ENCODE measurements at regions not wholly inside any gene's neighbourhood (a gene's known extent, or its start where the extent isn't known, plus 50 kb on each side); places are given as distances from the start of the nearest gene placed in this dataset.

GRCh38 chr13:32849369-32849768 lies 166.9 kb upstream of the KL start:
- Mint-ChIP-seq H3K4me3 (no peak overlapping the region), H3K27me3 (ENCODE audit: low read depth, poor library complexity) (peaks cover 6% of the 10 kb centered on the region)

GRCh38 chr13:32850316-32851052 lies 165.7 kb upstream of the KL start:
- peak; percentile 47 for DNase-seq
- peaks cover 69% of the 10 kb centered on the region for H3K4me1 Mint-ChIP-seq
- H3K27ac Mint-ChIP-seq = peak overlapping the region; percentile 82
- H3K9me3 Mint-ChIP-seq = peaks cover 10% of the 10 kb centered on the region
- no peak for TF ChIP-seq CTCF (IDR thresholded peaks at IDR 0.05)
- H3K36me3 Mint-ChIP-seq (ENCODE audit: low read depth) = no peaks in the 10 kb centered on the region
- H3K4me3 Mint-ChIP-seq = peak overlapping the region; percentile 19
- H3K27me3 Mint-ChIP-seq (ENCODE audit: low read depth, poor library complexity) = peaks cover 6% of the 10 kb centered on the region

More at GRCh38 chr13:32849369-32849768, 166.9 kb upstream of the KL start:
- H3K36me3 Mint-ChIP-seq (ENCODE audit: low read depth) = no peaks in the 10 kb centered on the region
- peaks cover 10% of the 10 kb centered on the region for H3K9me3 Mint-ChIP-seq
- H3K4me1 Mint-ChIP-seq = peaks cover 69% of the 10 kb centered on the region
- no peak overlapping the region for H3K27ac Mint-ChIP-seq
- TF ChIP-seq CTCF (IDR thresholded peaks at IDR 0.05) = no peak
- DNase-seq = no peak

- DNase-seq = no peak
- peaks cover 6% of the 10 kb centered on the region for H3K27me3 Mint-ChIP-seq (ENCODE audit: low read depth, poor library complexity)
- H3K9me3 Mint-ChIP-seq = peaks cover 10% of the 10 kb centered on the region
- peak overlapping the region; percentile 82 for H3K27ac Mint-ChIP-seq
- H3K4me1 Mint-ChIP-seq = peaks cover 64% of the 10 kb centered on the region
- TF ChIP-seq CTCF (IDR thresholded peaks at IDR 0.05) = no peak
- no peaks in the 10 kb centered on the region for H3K36me3 Mint-ChIP-seq (ENCODE audit: low read depth)
- peak overlapping the region; percentile 19 for H3K4me3 Mint-ChIP-seq
These were observed 164.8 kb upstream of the KL start for GRCh38 chr13:32851083-32852069.

GRCh38 chr13:32852526-32852925 lies 163.7 kb upstream of the KL start:
- Mint-ChIP-seq H3K4me1 (peaks cover 53% of the 10 kb centered on the region), H3K27me3 (ENCODE audit: low read depth, poor library complexity) (peaks cover 6% of the 10 kb centered on the region), H3K4me3 (no peak overlapping the region), H3K27ac (no peak overlapping the region), H3K9me3 (peaks cover 10% of the 10 kb centered on the region), H3K36me3 (ENCODE audit: low read depth) (no peaks in the 10 kb centered on the region)
- DNase-seq = no peak
- no peak for TF ChIP-seq CTCF (IDR thresholded peaks at IDR 0.05)

GRCh38 chr13:32857077-32857476 lies 159.1 kb upstream of the KL start:
- Mint-ChIP-seq H3K9me3 (no peaks in the 10 kb centered on the region), H3K36me3 (ENCODE audit: low read depth) (no peaks in the 10 kb centered on the region), H3K4me3 (no peak overlapping the region), H3K27me3 (ENCODE audit: low read depth, poor library complexity) (peaks cover 11% of the 10 kb centered on the region), H3K4me1 (peaks cover 15% of the 10 kb centered on the region), H3K27ac (no peak overlapping the region)
- TF ChIP-seq CTCF (IDR thresholded peaks at IDR 0.05) = no peak
- DNase-seq = no peak

All from nephron progenitor cell (in vitro differentiated cells).